HuH-7.5 (cell line): ENCODE measurements at regions not wholly inside any gene's neighbourhood (a gene's known extent, or its start where the extent isn't known, plus 50 kb on each side); places are given as distances from the start of the nearest gene placed in this dataset.
"Not testable (repeated sequence)": the region's sequence is repeated elsewhere in the genome, so short reads cannot be mapped to it uniquely, and the experiment has no call there.

Experiments
- DNase-seq: peaks from one replicate; pipeline ENCODE4 v3.0.0; 2011; ENCODE audit warnings: low spot score

- no peak for DNase-seq
Measured at GRCh38 chr3:21238661-21239060, 512.3 kb downstream of the ZNF385D start.

- no peak for DNase-seq
Measured at GRCh38 chr3:21237638-21238037, 513.4 kb downstream of the ZNF385D start.

GRCh38 chr3:21235491-21235890 is 515.5 kb downstream of the ZNF385D start:
- no peak for DNase-seq

- no peak for DNase-seq
Measured at GRCh38 chr3:21234933-21235332, 516.1 kb downstream of the ZNF385D start.

GRCh38 chr3:21229426-21230135 is 521.4 kb downstream of the ZNF385D start:
- no peak for DNase-seq

GRCh38 chr3:21226086-21226485 is 524.9 kb downstream of the ZNF385D start:
- no peak for DNase-seq

GRCh38 chr3:21220944-21221343 is 530.1 kb downstream of the ZNF385D start:
- DNase-seq: no peak

- DNase-seq: peak; percentile 10
Measured at GRCh38 chr3:21216598-21216997, 534.4 kb downstream of the ZNF385D start.

GRCh38 chr3:21204122-21204521 is 546.9 kb downstream of the ZNF385D start:
- not testable (repeated sequence) for DNase-seq

GRCh38 chr3:21195203-21195602 is 555.8 kb downstream of the ZNF385D start:
- no peak for DNase-seq

- DNase-seq: not testable (repeated sequence)
Measured at GRCh38 chr3:21194036-21194435, 557.0 kb downstream of the ZNF385D start.

GRCh38 chr3:21188459-21188858 is 562.6 kb downstream of the ZNF385D start:
- no peak for DNase-seq

GRCh38 chr3:21185816-21186314 is 565.1 kb downstream of the ZNF385D start:
- DNase-seq: no peak

- no peak for DNase-seq
Measured at GRCh38 chr3:21174461-21174860, 576.5 kb downstream of the ZNF385D start.

GRCh38 chr3:21170964-21171363 is 580.0 kb downstream of the ZNF385D start:
- DNase-seq: peak; percentile 6

- no peak for DNase-seq
Measured at GRCh38 chr3:21169948-21170347, 581.1 kb downstream of the ZNF385D start.

- no peak for DNase-seq
Measured at GRCh38 chr3:21168471-21168870, 582.5 kb downstream of the ZNF385D start.

GRCh38 chr3:21163956-21164355 is 587.1 kb downstream of the ZNF385D start:
- DNase-seq: no peak

GRCh38 chr3:21159543-21159906 is 591.5 kb downstream of the ZNF385D start:
- no peak for DNase-seq

GRCh38 chr3:21158861-21159542 is 592.0 kb downstream of the ZNF385D start:
- DNase-seq: no peak

- no peak for DNase-seq
Measured at GRCh38 chr3:21154911-21155310, 596.1 kb downstream of the ZNF385D start.

- no peak for DNase-seq
Measured at GRCh38 chr3:21152555-21152954, 598.5 kb downstream of the ZNF385D start.

GRCh38 chr3:21142949-21143348 is 608.1 kb downstream of the ZNF385D start:
- no peak for DNase-seq

GRCh38 chr3:21142031-21142430 is 609.0 kb downstream of the ZNF385D start:
- no peak for DNase-seq
